ENCODE measurements at regions not wholly inside any gene's neighbourhood (a gene's known extent, or its start where the extent isn't known, plus 50 kb on each side); places are given as distances from the start of the nearest gene placed in this dataset.

- H3K9me3 Mint-ChIP-seq (ENCODE audit: unreplicated experiment) = no peaks in the 10 kb centered on the region
- no peak overlapping the region for H3K4me3 Mint-ChIP-seq (ENCODE audit: unreplicated experiment)
- no peak for TF ChIP-seq CTCF (IDR thresholded peaks at IDR 0.05; ENCODE audit: unreplicated experiment)
Measured at GRCh38 chr16:86637744-86638143, 59.4 kb downstream of the FOXL1 start.

DNA sequence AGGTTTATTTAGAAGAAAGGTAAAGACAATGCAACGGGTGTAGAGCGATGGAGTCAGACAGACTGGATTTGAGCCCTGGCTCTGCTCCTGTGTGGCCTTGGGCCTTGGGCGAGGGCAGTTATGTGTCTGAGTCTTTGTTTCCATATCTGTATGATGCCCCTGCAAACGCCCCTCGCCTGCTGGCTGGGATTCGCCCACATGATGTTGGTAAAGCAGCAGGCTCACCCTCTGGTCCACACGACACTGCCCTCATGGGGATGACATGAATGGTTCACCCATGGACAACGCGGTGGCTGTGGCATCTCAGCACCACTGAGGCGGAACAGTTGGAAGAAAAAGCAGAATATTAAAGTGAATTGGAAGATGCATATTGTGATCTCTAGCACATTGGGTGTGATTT, 60.3 kb downstream of the FOXL1 start:
- no peaks in the 10 kb centered on the region for H3K36me3 Mint-ChIP-seq (ENCODE audit: low read depth, unreplicated experiment)
- DNase-seq (ENCODE audit: low spot score) = no peak
- peaks cover 1% of the 10 kb centered on the region for H3K27me3 Mint-ChIP-seq (ENCODE audit: unreplicated experiment)
- no peak for TF ChIP-seq CTCF (IDR thresholded peaks at IDR 0.05; ENCODE audit: unreplicated experiment)
- H3K9me3 Mint-ChIP-seq (ENCODE audit: unreplicated experiment) = no peaks in the 10 kb centered on the region
- no peaks in the 10 kb centered on the region for H3K4me1 Mint-ChIP-seq (ENCODE audit: unreplicated experiment)
- no peak overlapping the region for H3K27ac Mint-ChIP-seq (ENCODE audit: unreplicated experiment)
- no peak overlapping the region for H3K4me3 Mint-ChIP-seq (ENCODE audit: unreplicated experiment)

More at GRCh38 chr16:86637744-86638143, 59.4 kb downstream of the FOXL1 start:
- Mint-ChIP-seq H3K27me3 (ENCODE audit: unreplicated experiment) (no peaks in the 10 kb centered on the region), H3K27ac (ENCODE audit: unreplicated experiment) (no peak overlapping the region), H3K4me1 (ENCODE audit: unreplicated experiment) (no peaks in the 10 kb centered on the region), H3K36me3 (ENCODE audit: low read depth, unreplicated experiment) (no peaks in the 10 kb centered on the region)
- DNase-seq (ENCODE audit: low spot score) = no peak

- Mint-ChIP-seq H3K27ac (ENCODE audit: unreplicated experiment) (no peak overlapping the region), H3K36me3 (ENCODE audit: low read depth, unreplicated experiment) (no peaks in the 10 kb centered on the region), H3K4me3 (ENCODE audit: unreplicated experiment) (no peak overlapping the region), H3K9me3 (ENCODE audit: unreplicated experiment) (no peaks in the 10 kb centered on the region), H3K27me3 (ENCODE audit: unreplicated experiment) (peaks cover 1% of the 10 kb centered on the region), H3K4me1 (ENCODE audit: unreplicated experiment) (no peaks in the 10 kb centered on the region)
- no peak for DNase-seq (ENCODE audit: low spot score)
- no peak for TF ChIP-seq CTCF (IDR thresholded peaks at IDR 0.05; ENCODE audit: unreplicated experiment)
Measured at GRCh38 chr16:86639354-86639753, 61.0 kb downstream of the FOXL1 start.

- no peak overlapping the region for H3K4me3 Mint-ChIP-seq (ENCODE audit: unreplicated experiment)
- H3K9me3 Mint-ChIP-seq (ENCODE audit: unreplicated experiment) = no peaks in the 10 kb centered on the region
- H3K4me1 Mint-ChIP-seq (ENCODE audit: unreplicated experiment) = no peaks in the 10 kb centered on the region
- TF ChIP-seq CTCF (IDR thresholded peaks at IDR 0.05; ENCODE audit: unreplicated experiment) = no peak
- H3K36me3 Mint-ChIP-seq (ENCODE audit: low read depth, unreplicated experiment) = no peaks in the 10 kb centered on the region
- H3K27ac Mint-ChIP-seq (ENCODE audit: unreplicated experiment) = no peak overlapping the region
- H3K27me3 Mint-ChIP-seq (ENCODE audit: unreplicated experiment) = peaks cover 1% of the 10 kb centered on the region
- DNase-seq (ENCODE audit: low spot score) = no peak
Measured at GRCh38 chr16:86640265-86640843, 62.0 kb downstream of the FOXL1 start.

- Mint-ChIP-seq H3K36me3 (ENCODE audit: low read depth, unreplicated experiment) (peaks cover 3% of the 10 kb centered on the region), H3K4me1 (ENCODE audit: unreplicated experiment) (no peaks in the 10 kb centered on the region), H3K9me3 (ENCODE audit: unreplicated experiment) (peaks cover 2% of the 10 kb centered on the region), H3K27me3 (ENCODE audit: unreplicated experiment) (peaks cover 1% of the 10 kb centered on the region), H3K27ac (ENCODE audit: unreplicated experiment) (no peak overlapping the region), H3K4me3 (ENCODE audit: unreplicated experiment) (no peak overlapping the region)
- no peak for TF ChIP-seq CTCF (IDR thresholded peaks at IDR 0.05; ENCODE audit: unreplicated experiment)
- DNase-seq (ENCODE audit: low spot score) = no peak
Measured at GRCh38 chr16:86642087-86642486, 63.7 kb downstream of the FOXL1 start.

All from endothelial cell (in vitro differentiated cells).